MM.1S (cell line): ENCODE measurements at regions not wholly inside any gene's neighbourhood (a gene's known extent, or its start where the extent isn't known, plus 50 kb on each side); places are given as distances from the start of the nearest gene placed in this dataset.
A peak's percentile ranks its signal among the peaks of the same experiment; 100 is the strongest.

Source experiments
- DNase-seq: peaks from one replicate; pipeline ENCODE4 v3.0.0-alpha.2; 2015
- H2AFZ ChIP-seq: fragments of 300-600 bp; sonication (generic); 2 replicates; pipeline ENCODE4 v1.6.0; 2016; ENCODE audit warnings: antibody characterized with exemption, low read length
- H3F3A ChIP-seq: fragments of 300-600 bp; sonication (generic); 2 replicates; pipeline ENCODE4 v1.6.1; 2016; ENCODE audit warnings: mild to moderate bottlenecking, antibody characterized with exemption, low read length, moderate library complexity, mixed read lengths; ENCODE audit not compliant: insufficient read depth
- H3K27ac ChIP-seq: fragments of 300-600 bp; sonication (generic); 2 replicates; pipeline ENCODE4 v1.5.1; 2016; ENCODE audit warnings: mild to moderate bottlenecking, low read length
- H3K27me3 ChIP-seq: fragments of 300-600 bp; sonication (generic); replicated peaks from 2 replicates; pipeline ENCODE4 v1.6.0; 2016; ENCODE audit warnings: low read length; ENCODE audit not compliant: insufficient read depth
- H3K36me3 ChIP-seq: fragments of 300-600 bp; sonication (generic); replicated peaks from 2 replicates; pipeline ENCODE4 v1.6.1; 2016; ENCODE audit warnings: mild to moderate bottlenecking, low read length, mixed read lengths; ENCODE audit not compliant: insufficient read depth
- H3K4me1 ChIP-seq: fragments of 300-600 bp; sonication (generic); 2 replicates; pipeline ENCODE4 v1.6.1; 2016; ENCODE audit warnings: low read length, mixed read lengths
- H3K4me2 ChIP-seq: fragments of 300-600 bp; sonication (generic); 2 replicates; pipeline ENCODE4 v1.6.0; 2016; ENCODE audit warnings: low read depth, low read length
- H3K4me3 ChIP-seq: fragments of 300-600 bp; sonication (generic); 2 replicates; pipeline ENCODE4 v1.5.1; 2016; ENCODE audit warnings: low read length, mixed read lengths
- H3K79me2 ChIP-seq: fragments of 300-600 bp; sonication (generic); 2 replicates; pipeline ENCODE4 v1.6.1; 2016; ENCODE audit warnings: mixed run types, low read length, mixed read lengths
- H3K9ac ChIP-seq: fragments of 300-600 bp; sonication (generic); 2 replicates; pipeline ENCODE4 v1.6.1; 2016; ENCODE audit warnings: low read length, mixed read lengths
- H3K9me2 ChIP-seq: fragments of 300-600 bp; sonication (generic); replicated peaks from 2 replicates; pipeline ENCODE4 v1.6.1; 2016; ENCODE audit warnings: mild to moderate bottlenecking, low read length, mixed read lengths; ENCODE audit not compliant: insufficient read depth
- H3K9me3 ChIP-seq: fragments of 300-600 bp; sonication (generic); replicated peaks from 2 replicates; pipeline ENCODE4 v1.6.1; 2016; ENCODE audit warnings: mild to moderate bottlenecking, low read length, mixed read lengths; ENCODE audit not compliant: insufficient read depth
- H4K20me1 ChIP-seq: fragments of 300-600 bp; sonication (generic); 2 replicates; pipeline ENCODE4 v1.6.1; 2016; ENCODE audit warnings: mild to moderate bottlenecking, low read length, moderate library complexity, mixed read lengths; ENCODE audit not compliant: insufficient read depth
- CTCF ChIP-seq: fragments of 300-600 bp; sonication (generic); IDR thresholded peaks from 2 replicates; pipeline ENCODE4 v1.5.1; 2016; ENCODE audit warnings: antibody characterized with exemption, low read length, mixed read lengths
- EZH2 ChIP-seq: fragments of 300-600 bp; sonication (generic); optimal IDR thresholded peaks from 2 replicates; pipeline ENCODE3; 2017; ENCODE audit warnings: low read depth, mild to moderate bottlenecking, antibody characterized with exemption, low read length, mixed read lengths
- EZH2phosphoT487 ChIP-seq: fragments of 300-600 bp; sonication (generic); IDR thresholded peaks from 2 replicates; pipeline ENCODE4 v1.6.1; 2018; ENCODE audit warnings: antibody characterized with exemption, low read length

GRCh38 chr5:27463446-27464149 is 425.2 kb upstream of the CDH9 start:
- Histone ChIP-seq H3K4me3 (no peak overlapping the region), H3K4me1 (peaks cover 44% of the 10 kb centered on the region), H3K4me2 (no peak overlapping the region), H4K20me1 (no peaks in the 10 kb centered on the region), H2AFZ (no peak overlapping the region), H3K9ac (no peak overlapping the region), H3K9me2 (no peaks in the 10 kb centered on the region), H3K9me3 (no peaks in the 10 kb centered on the region), H3K36me3 (no peaks in the 10 kb centered on the region), H3K79me2 (no peaks in the 10 kb centered on the region), H3F3A (peaks cover 14% of the 10 kb centered on the region), H3K27ac (no peak overlapping the region), H3K27me3 (no peaks in the 10 kb centered on the region)
- TF ChIP-seq CTCF (no peak), EZH2phosphoT487 (no peak), EZH2 (no peak)
- DNase-seq = no peak

- peaks cover 20% of the 10 kb centered on the region for H3F3A ChIP-seq
- no peaks in the 10 kb centered on the region for H3K79me2 ChIP-seq
- H3K4me1 ChIP-seq = peaks cover 47% of the 10 kb centered on the region
- H3K4me3 ChIP-seq = no peak overlapping the region
- H3K4me2 ChIP-seq = no peak overlapping the region
- H4K20me1 ChIP-seq = no peaks in the 10 kb centered on the region
- no peaks in the 10 kb centered on the region for H3K27me3 ChIP-seq
- H2AFZ ChIP-seq = no peak overlapping the region
- no peak overlapping the region for H3K9ac ChIP-seq
- H3K9me3 ChIP-seq = no peaks in the 10 kb centered on the region
- H3K36me3 ChIP-seq = no peaks in the 10 kb centered on the region
- no peak overlapping the region for H3K27ac ChIP-seq
- DNase-seq = no peak
- TF ChIP-seq CTCF = no peak
- no peak for TF ChIP-seq EZH2
- no peak for TF ChIP-seq EZH2phosphoT487
- no peaks in the 10 kb centered on the region for H3K9me2 ChIP-seq
Observed at GRCh38 chr5:27462936-27463335, 424.6 kb upstream of the CDH9 start.

GRCh38 chr5:27458287-27458686 is 419.9 kb upstream of the CDH9 start:
- peak; percentile 87 for DNase-seq
- H3K4me2 ChIP-seq = peak overlapping the region; percentile 31
- H3K36me3 ChIP-seq = no peaks in the 10 kb centered on the region
- peak overlapping the region; percentile 60 for H2AFZ ChIP-seq
- peaks cover 17% of the 10 kb centered on the region for H3F3A ChIP-seq
- peak overlapping the region; percentile 71; the same call in 1 of the 2 replicates for H3K27ac ChIP-seq
- H3K4me3 ChIP-seq = peak overlapping the region; percentile 14; the same call in 1 of the 2 replicates
- no peaks in the 10 kb centered on the region for H3K9me2 ChIP-seq
- peaks cover 22% of the 10 kb centered on the region for H3K4me1 ChIP-seq
- no peaks in the 10 kb centered on the region for H4K20me1 ChIP-seq
- H3K9me3 ChIP-seq = no peaks in the 10 kb centered on the region
- H3K9ac ChIP-seq = no peak overlapping the region
- no peak for TF ChIP-seq CTCF
- TF ChIP-seq EZH2phosphoT487 = no peak
- TF ChIP-seq EZH2 = no peak
- H3K79me2 ChIP-seq = no peaks in the 10 kb centered on the region
- no peaks in the 10 kb centered on the region for H3K27me3 ChIP-seq
